ENCODE measurements at regions not wholly inside any gene's neighbourhood (a gene's known extent, or its start where the extent isn't known, plus 50 kb on each side); places are given as distances from the start of the nearest gene placed in this dataset.
"Not testable (repeated sequence)": the region's sequence is repeated elsewhere in the genome, so short reads cannot be mapped to it uniquely, and the experiment has no call there.

GRCh38 chr7:92972441-92972840 is 136.1 kb upstream of the CDK6 start:
- no peak for DNase-seq

GRCh38 chr7:92969061-92969460 is 132.7 kb upstream of the CDK6 start:
- no peak for DNase-seq

GRCh38 chr7:92968502-92968901 is 132.1 kb upstream of the CDK6 start:
- no peak for DNase-seq

GRCh38 chr7:92967238-92967637 is 130.9 kb upstream of the CDK6 start:
- DNase-seq: no peak

- no peak for DNase-seq
Measured at GRCh38 chr7:92964141-92964540, 127.8 kb upstream of the CDK6 start.

GRCh38 chr7:92963566-92963965 is 127.2 kb upstream of the CDK6 start:
- DNase-seq: no peak

GRCh38 chr7:92961961-92962360 is 125.6 kb upstream of the CDK6 start:
- DNase-seq: no peak

- DNase-seq: no peak
Measured at GRCh38 chr7:92956575-92956974, 120.2 kb upstream of the CDK6 start.

GRCh38 chr7:92955081-92955480 is 118.7 kb upstream of the CDK6 start:
- no peak for DNase-seq

GRCh38 chr7:92953657-92954056 is 117.3 kb upstream of the CDK6 start:
- no peak for DNase-seq

- no peak for DNase-seq
Measured at GRCh38 chr7:92949748-92950147, 113.4 kb upstream of the CDK6 start.

- DNase-seq: no peak
Measured at GRCh38 chr7:92945840-92946239, 109.5 kb upstream of the CDK6 start.

GRCh38 chr7:92944633-92945032 is 108.3 kb upstream of the CDK6 start:
- DNase-seq: no peak

- DNase-seq: not testable (repeated sequence)
Measured at GRCh38 chr7:92942706-92943105, 106.3 kb upstream of the CDK6 start.

- DNase-seq: no peak
Measured at GRCh38 chr7:92939666-92940360, 103.4 kb upstream of the CDK6 start.

- no peak for DNase-seq
Measured at GRCh38 chr7:92934096-92934495, 97.7 kb upstream of the CDK6 start.

GRCh38 chr7:92932450-92932849 is 96.1 kb upstream of the CDK6 start:
- DNase-seq: no peak

GRCh38 chr7:92930404-92930803 is 94.0 kb upstream of the CDK6 start:
- DNase-seq: no peak

GRCh38 chr7:92926697-92927044 is 90.3 kb upstream of the CDK6 start:
- no peak for DNase-seq

GRCh38 chr7:92925876-92926696 is 89.7 kb upstream of the CDK6 start:
- DNase-seq: no peak

- DNase-seq: no peak
Measured at GRCh38 chr7:92924800-92925199, 88.4 kb upstream of the CDK6 start.

- no peak for DNase-seq
Measured at GRCh38 chr7:92917230-92917629, 80.9 kb upstream of the CDK6 start.

- DNase-seq: peak; percentile 84
Measured at GRCh38 chr7:92916770-92917224, 80.4 kb upstream of the CDK6 start.

GRCh38 chr7:92915348-92915747 is 79.0 kb upstream of the CDK6 start:
- no peak for DNase-seq

- no peak for DNase-seq
Measured at GRCh38 chr7:92914645-92915044, 78.3 kb upstream of the CDK6 start.
